ENCODE measurements at regions not wholly inside any gene's neighbourhood (a gene's known extent, or its start where the extent isn't known, plus 50 kb on each side); places are given as distances from the start of the nearest gene placed in this dataset.
A peak's percentile ranks its signal among the peaks of the same experiment; 100 is the strongest.
"Not testable (repeated sequence)": the region's sequence is repeated elsewhere in the genome, so short reads cannot be mapped to it uniquely, and the experiment has no call there.

GRCh38 chr1:104468282-104468681 lies 718.6 kb downstream of the AMY1C start:
- DNase-seq: no peak

GRCh38 chr1:104476126-104476525 lies 726.4 kb downstream of the AMY1C start:
- DNase-seq: no peak

GRCh38 chr1:104488296-104489015 lies 738.8 kb downstream of the AMY1C start:
- DNase-seq: no peak

GRCh38 chr1:104526158-104526795 lies 776.6 kb downstream of the AMY1C start:
- DNase-seq: no peak

- DNase-seq: no peak
Measured at GRCh38 chr1:104531990-104532389, 782.3 kb downstream of the AMY1C start.

GRCh38 chr1:104574620-104575019 lies 824.9 kb downstream of the AMY1C start:
- no peak for DNase-seq

- DNase-seq: no peak
Measured at GRCh38 chr1:104592926-104593325, 843.2 kb downstream of the AMY1C start.

GRCh38 chr1:104593413-104594187 lies 843.9 kb downstream of the AMY1C start:
- no peak for DNase-seq

GRCh38 chr1:104617474-104617873 lies 867.8 kb downstream of the AMY1C start:
- no peak for DNase-seq

GRCh38 chr1:104621221-104621620 lies 871.5 kb downstream of the AMY1C start:
- DNase-seq: no peak

GRCh38 chr1:104624538-104624937 lies 874.8 kb downstream of the AMY1C start:
- DNase-seq: no peak

GRCh38 chr1:104629589-104629988 lies 879.9 kb downstream of the AMY1C start:
- no peak for DNase-seq

- no peak for DNase-seq
Measured at GRCh38 chr1:104630567-104631149, 881.0 kb downstream of the AMY1C start.

- no peak for DNase-seq
Measured at GRCh38 chr1:104636581-104636980, 886.9 kb downstream of the AMY1C start.

- DNase-seq: no peak
Measured at GRCh38 chr1:104646233-104646632, 896.5 kb downstream of the AMY1C start.

- DNase-seq: peak; percentile 29
Measured at GRCh38 chr1:104648269-104648691, 898.6 kb downstream of the AMY1C start.

GRCh38 chr1:104664374-104664773 lies 914.7 kb downstream of the AMY1C start:
- not testable (repeated sequence) for DNase-seq

- no peak for DNase-seq
Measured at GRCh38 chr1:104665300-104665699, 915.6 kb downstream of the AMY1C start.

- no peak for DNase-seq
Measured at GRCh38 chr1:104671684-104672353, 922.1 kb downstream of the AMY1C start.

- no peak for DNase-seq
Measured at GRCh38 chr1:104699433-104699832, 949.7 kb downstream of the AMY1C start.

- DNase-seq: no peak
Measured at GRCh38 chr1:104702731-104703130, 953.0 kb downstream of the AMY1C start.

GRCh38 chr1:104706631-104707147 lies 957.0 kb downstream of the AMY1C start:
- DNase-seq: no peak

- no peak for DNase-seq
Measured at GRCh38 chr1:104718752-104719151, 969.1 kb downstream of the AMY1C start.
